Cerebellar cortex (tissue), 1 donor: ENCODE measurements at regions not wholly inside any gene's neighbourhood (a gene's known extent, or its start where the extent isn't known, plus 50 kb on each side); places are given as distances from the start of the nearest gene placed in this dataset.
A peak's percentile ranks its signal among the peaks of the same experiment; 100 is the strongest.

Source experiments
- DNase-seq: peaks from one replicate; pipeline ENCODE4 v3.0.0-alpha.2; 2015; ENCODE audit warnings: low spot score

- no peak for DNase-seq
Measured at GRCh38 chr7:67553378-67553777, 556.7 kb downstream of the TYW1 start.

- no peak for DNase-seq
Measured at GRCh38 chr7:67554986-67555385, 558.4 kb downstream of the TYW1 start.

GRCh38 chr7:67564959-67565358, 568.3 kb downstream of the TYW1 start:
- DNase-seq: no peak

- peak; percentile 90 for DNase-seq
Measured at GRCh38 chr7:67566101-67566500, 569.5 kb downstream of the TYW1 start.

- peak; percentile 12 for DNase-seq
Measured at GRCh38 chr7:67571026-67571545, 574.5 kb downstream of the TYW1 start.

GRCh38 chr7:67573639-67574038, 577.0 kb downstream of the TYW1 start:
- no peak for DNase-seq

GRCh38 chr7:67588631-67589030, 592.0 kb downstream of the TYW1 start:
- peak; percentile 77 for DNase-seq

- peak; percentile 49 for DNase-seq
Measured at GRCh38 chr7:67589183-67589582, 592.5 kb downstream of the TYW1 start.

- DNase-seq: no peak
Measured at GRCh38 chr7:67590649-67591048, 594.0 kb downstream of the TYW1 start.

- no peak for DNase-seq
Measured at GRCh38 chr7:67593794-67594193, 597.2 kb downstream of the TYW1 start.

GRCh38 chr7:67595431-67596180, 599.0 kb downstream of the TYW1 start:
- peak; percentile 92 for DNase-seq

- DNase-seq: no peak
Measured at GRCh38 chr7:67597161-67597560, 600.5 kb downstream of the TYW1 start.

- DNase-seq: no peak
Measured at GRCh38 chr7:67598469-67598868, 601.8 kb downstream of the TYW1 start.

- DNase-seq: no peak
Measured at GRCh38 chr7:67599331-67600062, 602.9 kb downstream of the TYW1 start.

GRCh38 chr7:67602246-67602887, 605.7 kb downstream of the TYW1 start:
- no peak for DNase-seq

GRCh38 chr7:67604461-67605386, 608.1 kb downstream of the TYW1 start:
- no peak for DNase-seq

- DNase-seq: no peak
Measured at GRCh38 chr7:67608806-67609205, 612.2 kb downstream of the TYW1 start.

GRCh38 chr7:67610897-67611296, 614.3 kb downstream of the TYW1 start:
- no peak for DNase-seq

- DNase-seq: no peak
Measured at GRCh38 chr7:67614843-67615242, 618.2 kb downstream of the TYW1 start.

- no peak for DNase-seq
Measured at GRCh38 chr7:67616517-67616916, 619.9 kb downstream of the TYW1 start.

- no peak for DNase-seq
Measured at GRCh38 chr7:67618556-67619162, 622.0 kb downstream of the TYW1 start.
